Nephron progenitor cell (in vitro differentiated cells): ENCODE measurements at regions not wholly inside any gene's neighbourhood (a gene's known extent, or its start where the extent isn't known, plus 50 kb on each side); places are given as distances from the start of the nearest gene placed in this dataset.

Source experiments
- DNase-seq: peaks from one replicate; pipeline ENCODE4 v3.0.0; 2021
- H3K27ac Mint-ChIP-seq: 2 replicates; pipeline ENCODE4 v1.8.0; 2021; ENCODE audit warnings: mild to moderate bottlenecking, moderate library complexity, mixed read lengths
- H3K27me3 Mint-ChIP-seq: 2 replicates; pipeline ENCODE4 v1.8.0; 2021; ENCODE audit warnings: mild to moderate bottlenecking, low read depth, mixed read lengths; ENCODE audit not compliant: poor library complexity
- H3K36me3 Mint-ChIP-seq: 2 replicates; pipeline ENCODE4 v1.8.0; 2021; ENCODE audit warnings: low read depth, mixed read lengths
- H3K4me1 Mint-ChIP-seq: 2 replicates; pipeline ENCODE4 v1.8.0; 2021; ENCODE audit warnings: mixed read lengths
- H3K4me3 Mint-ChIP-seq: 2 replicates; pipeline ENCODE4 v1.8.0; 2021; ENCODE audit warnings: mild to moderate bottlenecking, moderate library complexity, mixed read lengths
- H3K9me3 Mint-ChIP-seq: 2 replicates; pipeline ENCODE4 v1.8.0; 2021; ENCODE audit warnings: mild to moderate bottlenecking, moderate library complexity, mixed read lengths
- CTCF ChIP-seq: fragments of 200-600 bp; sonication (generic); IDR thresholded peaks from 2 replicates; pipeline ENCODE4 v1.5.0; 2021; ENCODE audit warnings: antibody characterized with exemption

- no peaks in the 10 kb centered on the region for H3K36me3 Mint-ChIP-seq
- no peaks in the 10 kb centered on the region for H3K9me3 Mint-ChIP-seq
- peaks cover 10% of the 10 kb centered on the region for H3K27me3 Mint-ChIP-seq
- peaks cover 40% of the 10 kb centered on the region for H3K4me1 Mint-ChIP-seq
- H3K27ac Mint-ChIP-seq, result no peak overlapping the region
- no peak for TF ChIP-seq CTCF
- no peak overlapping the region for H3K4me3 Mint-ChIP-seq
- no peak for DNase-seq
Measured at GRCh38 chr10:78894089-78894840, 174.5 kb upstream of the ZMIZ1 start.

GRCh38 chr10:78894841-78895195 lies 173.9 kb upstream of the ZMIZ1 start:
- no peak for TF ChIP-seq CTCF
- Mint-ChIP-seq H3K36me3 (no peaks in the 10 kb centered on the region), H3K4me1 (peaks cover 40% of the 10 kb centered on the region), H3K4me3 (no peak overlapping the region), H3K27ac (no peak overlapping the region), H3K9me3 (no peaks in the 10 kb centered on the region), H3K27me3 (peaks cover 10% of the 10 kb centered on the region)
- DNase-seq, result no peak

- Mint-ChIP-seq H3K36me3 (no peaks in the 10 kb centered on the region), H3K4me3 (no peak overlapping the region), H3K4me1 (peaks cover 34% of the 10 kb centered on the region), H3K27ac (no peak overlapping the region), H3K27me3 (peaks cover 10% of the 10 kb centered on the region), H3K9me3 (no peaks in the 10 kb centered on the region)
- TF ChIP-seq CTCF, result no peak
- no peak for DNase-seq
Measured at GRCh38 chr10:78895469-78895868, 173.3 kb upstream of the ZMIZ1 start.

GRCh38 chr10:78896159-78896928 lies 172.4 kb upstream of the ZMIZ1 start:
- DNase-seq, result no peak
- H3K4me1 Mint-ChIP-seq, result peaks cover 32% of the 10 kb centered on the region
- no peaks in the 10 kb centered on the region for H3K9me3 Mint-ChIP-seq
- no peak overlapping the region for H3K4me3 Mint-ChIP-seq
- peaks cover 10% of the 10 kb centered on the region for H3K27me3 Mint-ChIP-seq
- H3K27ac Mint-ChIP-seq, result no peak overlapping the region
- TF ChIP-seq CTCF, result no peak
- no peaks in the 10 kb centered on the region for H3K36me3 Mint-ChIP-seq

GRCh38 chr10:78898341-78899097 lies 170.2 kb upstream of the ZMIZ1 start:
- TF ChIP-seq CTCF, result no peak
- Mint-ChIP-seq H3K9me3 (no peaks in the 10 kb centered on the region), H3K27me3 (peaks cover 7% of the 10 kb centered on the region), H3K4me1 (peaks cover 24% of the 10 kb centered on the region), H3K4me3 (no peak overlapping the region), H3K36me3 (no peaks in the 10 kb centered on the region), H3K27ac (no peak overlapping the region)
- no peak for DNase-seq
